ENCODE measurements at regions not wholly inside any gene's neighbourhood (a gene's known extent, or its start where the extent isn't known, plus 50 kb on each side); places are given as distances from the start of the nearest gene placed in this dataset.

DNA sequence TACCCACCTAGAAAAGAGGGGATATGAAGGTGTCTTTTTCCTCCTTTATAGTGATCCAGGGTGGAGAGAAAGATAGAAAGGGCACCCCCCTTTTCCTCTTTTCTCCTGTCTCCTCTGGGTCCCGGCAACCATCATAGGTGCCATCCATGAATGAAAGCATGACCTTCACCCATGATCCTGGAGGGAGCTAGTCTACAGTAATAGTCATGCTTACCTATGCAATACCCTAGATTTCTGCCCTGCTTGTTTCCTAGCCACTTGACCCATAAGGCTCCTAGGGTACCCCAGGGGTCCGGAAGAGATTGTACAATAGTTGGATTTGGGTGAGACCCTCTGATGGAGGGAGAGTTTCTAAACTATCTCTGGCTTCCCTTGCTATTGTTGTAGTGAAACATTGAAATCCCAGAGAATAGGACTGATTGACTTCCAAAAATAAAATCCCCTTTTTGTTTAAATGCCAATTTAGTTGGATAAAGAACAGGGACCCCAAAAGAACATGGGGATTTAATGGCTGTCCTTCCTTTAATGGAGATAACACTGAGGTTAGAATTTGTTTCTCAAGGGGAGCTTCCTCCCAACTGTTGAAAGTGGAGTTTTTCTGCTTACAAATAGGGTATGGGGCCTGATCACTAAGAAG is 366.8 kb upstream of the KHDRBS2 start:
- TF ChIP-seq, protein P1, sequence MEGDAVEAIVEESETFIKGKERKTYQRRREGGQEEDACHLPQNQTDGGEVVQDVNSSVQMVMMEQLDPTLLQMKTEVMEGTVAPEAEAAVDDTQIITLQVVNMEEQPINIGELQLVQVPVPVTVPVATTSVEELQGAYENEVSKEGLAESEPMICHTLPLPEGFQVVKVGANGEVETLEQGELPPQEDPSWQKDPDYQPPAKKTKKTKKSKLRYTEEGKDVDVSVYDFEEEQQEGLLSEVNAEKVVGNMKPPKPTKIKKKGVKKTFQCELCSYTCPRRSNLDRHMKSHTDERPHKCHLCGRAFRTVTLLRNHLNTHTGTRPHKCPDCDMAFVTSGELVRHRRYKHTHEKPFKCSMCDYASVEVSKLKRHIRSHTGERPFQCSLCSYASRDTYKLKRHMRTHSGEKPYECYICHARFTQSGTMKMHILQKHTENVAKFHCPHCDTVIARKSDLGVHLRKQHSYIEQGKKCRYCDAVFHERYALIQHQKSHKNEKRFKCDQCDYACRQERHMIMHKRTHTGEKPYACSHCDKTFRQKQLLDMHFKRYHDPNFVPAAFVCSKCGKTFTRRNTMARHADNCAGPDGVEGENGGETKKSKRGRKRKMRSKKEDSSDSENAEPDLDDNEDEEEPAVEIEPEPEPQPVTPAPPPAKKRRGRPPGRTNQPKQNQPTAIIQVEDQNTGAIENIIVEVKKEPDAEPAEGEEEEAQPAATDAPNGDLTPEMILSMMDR (IDR thresholded peaks at IDR 0.05), result no peak
- no peak for TF ChIP-seq POLR2A (IDR thresholded peaks at IDR 0.05)
